ENCODE measurements at regions not wholly inside any gene's neighbourhood (a gene's known extent, or its start where the extent isn't known, plus 50 kb on each side); places are given as distances from the start of the nearest gene placed in this dataset.

DNA sequence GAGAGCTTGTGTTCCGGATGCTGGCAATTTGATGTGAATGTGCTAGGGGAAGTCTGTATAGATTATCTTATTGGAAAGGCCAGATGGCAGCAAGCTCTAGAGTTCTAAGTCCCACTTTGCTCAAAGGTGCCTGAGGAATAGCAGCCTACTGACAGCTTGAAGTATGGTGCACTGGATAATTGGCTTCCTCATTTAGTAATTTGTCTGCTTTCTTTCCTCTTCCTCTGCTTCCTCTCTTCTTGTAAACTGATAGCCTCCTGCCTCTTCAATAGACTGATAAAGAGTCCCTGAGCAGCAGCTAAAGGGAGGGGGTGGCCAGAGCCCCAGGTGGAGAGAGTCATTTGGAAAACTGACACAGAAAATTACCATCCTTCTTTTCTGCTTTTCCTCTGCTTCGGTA, 177.3 kb downstream of the FGF1 start:
- no peak for DNase-seq (ENCODE audit: low read depth in 2 of 2)

DNA sequence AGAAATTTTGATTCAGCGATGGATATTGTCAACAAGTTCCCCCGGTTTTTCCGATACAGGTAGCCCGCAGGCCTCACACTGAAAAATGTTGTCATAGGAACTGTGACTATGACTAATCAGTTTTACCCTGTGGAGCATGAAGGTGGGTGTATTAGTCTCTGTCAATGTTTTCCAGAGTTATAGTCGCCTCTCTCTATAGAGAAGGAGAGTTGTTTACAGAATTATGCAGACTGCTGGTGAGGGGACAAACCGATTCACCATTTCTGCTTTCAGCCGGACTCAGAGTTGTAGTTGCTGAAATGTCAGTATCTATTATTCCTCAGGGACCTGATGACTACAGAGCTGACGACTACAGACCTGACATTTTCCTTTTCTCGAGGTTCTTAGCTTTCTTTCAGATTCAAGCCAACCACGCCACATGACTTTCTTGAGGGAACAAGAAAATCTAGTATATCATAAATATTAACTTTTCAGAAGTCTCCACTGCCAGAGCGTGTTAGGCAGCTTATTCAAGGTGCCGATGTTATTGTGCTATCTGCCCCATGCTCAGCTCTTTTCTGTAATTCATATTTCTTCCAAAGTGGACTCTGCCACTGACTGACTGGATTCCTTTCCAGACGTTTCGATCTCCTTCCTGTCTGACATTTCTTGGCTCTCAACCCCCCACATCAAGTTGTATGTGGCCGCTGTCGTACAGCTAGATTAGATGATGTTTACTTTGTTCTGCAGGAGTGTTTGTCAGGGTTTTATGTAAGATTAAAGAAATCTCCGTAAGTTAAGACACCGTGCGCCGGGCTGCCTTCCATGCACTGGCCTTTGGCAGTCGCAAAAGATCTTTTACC, 178.1 kb downstream of the FGF1 start:
- no peak for DNase-seq (ENCODE audit: low read depth in 2 of 2)

DNA sequence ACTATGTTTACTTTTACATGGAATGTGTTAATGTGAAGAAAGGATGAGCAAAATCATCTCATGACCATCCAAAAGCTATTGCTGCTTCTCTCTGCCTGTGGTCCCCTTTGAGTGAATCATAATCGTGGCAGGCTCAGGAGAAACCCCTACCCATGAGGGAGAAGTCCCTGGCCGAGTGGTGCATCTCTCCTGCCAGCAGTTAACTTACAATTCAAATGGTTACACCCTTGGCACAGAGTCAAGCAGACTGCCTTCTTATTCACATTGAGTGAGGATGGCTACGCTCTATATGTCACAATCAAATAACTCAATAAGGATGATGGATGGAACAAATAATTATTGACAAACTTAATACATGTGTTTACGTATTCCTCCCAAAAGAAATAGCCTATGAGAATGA, 179.1 kb downstream of the FGF1 start:
- DNase-seq (ENCODE audit: low read depth in 2 of 2) = no peak

DNA sequence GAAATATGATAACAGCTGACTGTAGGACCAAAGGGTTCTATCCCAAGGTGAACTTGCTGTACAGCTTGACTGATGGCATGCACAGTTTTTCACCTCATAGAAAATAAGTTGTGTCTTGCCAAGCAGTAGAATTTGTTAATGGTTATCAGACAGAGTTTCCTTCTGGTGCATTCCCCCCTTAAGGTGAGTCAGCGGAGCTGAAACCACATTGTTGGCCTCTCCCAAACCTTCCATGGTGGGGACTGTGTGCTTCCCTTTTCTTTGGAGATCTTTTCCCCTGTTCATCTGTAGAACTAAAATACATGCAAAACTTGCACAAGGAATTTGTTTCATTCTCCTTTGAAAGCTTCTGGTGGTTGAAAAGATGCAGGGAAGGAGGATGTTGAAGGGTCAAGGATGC, 179.8 kb downstream of the FGF1 start:
- no peak for DNase-seq (ENCODE audit: low read depth in 2 of 2)

DNA sequence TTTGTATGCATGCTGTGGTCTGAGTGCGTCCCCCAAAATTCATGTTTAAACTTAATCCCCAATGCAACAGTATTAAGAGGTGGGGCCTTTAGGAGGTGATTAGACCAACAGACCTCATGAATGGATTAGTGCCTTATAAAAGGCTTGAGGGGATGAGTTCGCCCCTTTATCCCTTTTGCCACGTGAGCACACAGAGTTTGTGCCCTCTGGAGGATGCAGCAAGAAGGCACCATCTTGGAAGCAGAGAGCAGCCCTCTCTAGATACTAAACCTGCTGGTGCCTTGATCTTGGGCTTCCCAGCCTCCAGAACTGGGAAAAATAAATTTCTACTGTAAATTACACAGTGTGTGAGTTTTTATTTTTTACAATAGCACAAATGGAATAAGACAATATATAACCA, 177.1 kb upstream of the SPRY4 start:
- no peak for DNase-seq (ENCODE audit: low read depth in 2 of 2)

DNA sequence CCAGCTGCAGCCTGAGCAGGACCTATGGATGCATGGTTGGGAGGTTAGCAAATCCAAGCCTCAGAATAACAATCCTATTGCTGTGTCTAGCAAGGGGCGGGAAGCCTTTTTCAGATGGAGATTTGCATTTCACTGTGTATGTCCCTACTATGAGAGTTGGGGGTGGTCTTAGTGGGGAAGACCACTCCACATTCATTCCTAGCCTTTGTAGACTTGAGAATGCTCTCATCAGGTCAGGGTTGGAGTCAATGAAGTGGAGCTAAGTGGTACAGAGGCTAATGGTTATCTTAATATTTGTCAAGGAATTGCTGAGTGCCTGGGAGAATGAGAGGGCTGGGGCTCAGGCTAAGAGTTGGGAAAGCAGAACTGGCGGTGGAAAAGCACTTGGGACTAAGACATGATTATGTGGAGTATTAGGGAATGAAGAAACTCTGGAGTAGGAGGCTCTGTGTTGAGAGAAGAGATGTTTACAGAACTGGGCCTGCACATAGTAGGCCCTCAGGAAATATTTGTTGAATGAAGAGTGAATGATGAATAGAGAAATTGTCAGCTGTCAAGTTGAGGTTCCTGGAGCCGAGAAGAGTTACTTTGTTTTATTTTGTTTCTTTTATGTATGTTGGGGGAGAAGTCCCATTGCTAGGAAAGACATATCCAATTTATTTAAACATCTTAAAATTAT, 175.5 kb upstream of the SPRY4 start:
- no peak for DNase-seq (ENCODE audit: low read depth in 2 of 2)

DNA sequence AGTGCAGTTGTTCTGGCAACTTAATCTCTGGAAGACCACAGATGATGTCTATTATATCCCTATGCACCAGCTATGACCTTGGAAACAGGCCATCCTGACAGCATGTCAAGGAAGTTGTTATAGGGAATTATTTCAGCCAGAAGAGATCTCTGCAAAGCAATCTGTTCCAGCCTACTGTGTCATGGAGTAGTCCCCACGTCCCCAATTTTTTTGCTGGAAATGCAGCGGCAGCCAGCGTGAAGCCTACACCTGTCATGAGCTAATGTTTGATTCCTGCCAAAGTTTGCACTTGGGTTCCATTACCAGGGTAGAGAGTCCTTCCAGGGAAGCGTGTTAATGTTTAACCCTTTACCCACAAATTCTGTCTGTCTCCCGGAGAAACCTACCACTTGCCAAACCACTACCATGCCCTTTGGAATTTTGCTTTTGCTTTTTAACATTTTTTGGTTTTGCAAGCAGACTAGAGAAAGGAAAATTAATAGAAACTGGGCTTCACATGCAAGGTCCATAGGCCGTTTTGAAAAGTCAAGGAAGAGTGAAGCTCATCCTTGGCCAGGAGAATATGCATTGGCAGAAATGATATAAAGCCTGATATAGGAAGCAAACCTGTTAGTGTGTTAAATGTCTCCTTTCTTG, 174.9 kb upstream of the SPRY4 start:
- no peak for DNase-seq (ENCODE audit: low read depth in 2 of 2)

DNA sequence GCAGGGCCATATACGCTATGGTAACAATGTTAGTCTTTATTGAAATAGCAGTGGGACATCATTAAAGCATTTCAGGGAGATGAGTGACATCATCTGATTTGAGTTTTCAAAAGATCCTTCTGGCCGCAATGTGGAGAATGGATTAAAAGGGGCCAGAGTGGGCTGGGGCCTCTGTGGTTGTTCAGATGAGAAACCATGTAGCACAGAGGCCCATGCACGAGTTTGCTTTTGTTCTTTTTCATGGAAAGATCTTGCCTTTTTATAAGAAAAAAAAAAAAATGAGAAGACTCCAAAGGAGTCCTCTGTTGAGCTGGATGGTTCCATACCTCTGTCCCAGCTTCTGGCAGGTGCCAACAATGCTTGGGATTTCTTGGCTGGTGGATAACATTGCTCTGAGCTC, 173.5 kb upstream of the SPRY4 start:
- DNase-seq (ENCODE audit: low read depth in 2 of 2) = no peak

DNA sequence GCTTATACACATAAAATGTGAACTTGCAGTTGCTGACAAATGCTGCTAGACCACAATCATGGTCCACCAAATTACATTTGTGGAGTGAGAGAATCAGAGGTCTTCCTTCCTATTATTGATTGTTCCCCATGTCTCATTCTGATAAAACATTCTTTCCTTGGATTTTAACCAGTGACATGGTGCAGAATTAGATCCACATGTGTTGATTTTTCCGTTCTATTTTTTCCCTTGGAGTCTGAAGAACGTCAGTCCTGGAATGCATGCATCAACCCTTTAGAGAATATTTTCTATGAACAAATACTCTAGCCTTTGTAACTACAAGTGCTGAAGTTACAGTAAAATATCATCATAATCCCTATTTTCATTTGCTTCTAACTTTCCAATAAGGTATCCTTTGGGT, 170.7 kb upstream of the SPRY4 start:
- DNase-seq (ENCODE audit: low read depth in 2 of 2) = no peak

DNA sequence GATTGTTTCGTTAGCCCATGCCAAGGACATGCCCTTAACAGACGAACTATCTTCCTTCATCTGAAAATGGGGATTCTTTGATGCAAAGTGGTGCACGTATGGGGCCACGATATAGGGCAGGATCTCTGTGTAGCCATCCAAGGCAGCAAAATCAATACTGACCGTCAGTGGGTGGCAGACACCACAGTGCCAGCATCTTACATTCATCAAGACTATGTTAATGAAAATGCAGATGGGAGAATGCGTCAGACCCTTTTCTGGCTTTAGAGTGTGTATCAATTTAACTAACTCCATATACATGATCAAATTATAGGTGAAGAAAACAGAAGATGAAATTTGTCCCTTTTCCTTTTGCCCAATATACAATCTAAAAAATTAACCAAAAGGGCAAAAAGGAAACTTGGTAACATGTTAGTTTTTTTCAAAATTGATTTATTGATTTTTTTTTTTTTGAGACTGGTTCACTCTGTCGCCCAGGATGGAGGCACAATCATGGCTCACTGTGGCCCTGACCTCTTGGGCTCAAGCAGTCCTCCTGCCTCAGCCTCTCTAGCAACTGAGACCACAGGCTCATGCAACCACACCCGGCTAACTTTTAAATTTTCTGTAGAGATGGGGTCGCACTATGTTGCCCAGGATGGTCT, 169.2 kb upstream of the SPRY4 start:
- no peak for DNase-seq (ENCODE audit: low read depth in 2 of 2)

DNA sequence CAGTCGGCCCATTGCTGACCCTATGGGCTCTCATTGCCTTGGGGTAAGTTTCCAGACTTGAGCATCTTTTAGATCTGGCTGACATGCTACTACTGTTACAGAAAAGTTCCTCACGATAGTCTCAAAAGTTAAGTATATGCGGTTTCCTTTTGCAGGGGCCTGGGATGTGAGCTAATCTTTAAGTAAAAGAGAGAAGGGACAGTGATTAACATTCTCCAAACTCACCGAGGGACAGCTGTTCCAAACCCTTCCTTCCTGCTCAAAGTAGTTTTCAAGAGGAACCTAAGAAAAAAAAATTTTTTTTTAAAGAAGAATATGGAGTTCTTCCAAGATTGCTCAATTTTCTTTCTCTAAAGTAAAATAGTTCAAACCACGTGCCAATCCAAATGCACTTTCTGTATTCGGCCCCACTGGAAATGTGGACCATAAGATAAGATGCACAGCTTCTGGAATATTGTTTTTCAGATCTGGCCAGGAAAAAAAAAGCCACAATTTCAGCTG, 168.0 kb upstream of the SPRY4 start:
- peak in 1 of 2 donors; percentile 23 for DNase-seq (ENCODE audit: low read depth in 2 of 2)

DNA sequence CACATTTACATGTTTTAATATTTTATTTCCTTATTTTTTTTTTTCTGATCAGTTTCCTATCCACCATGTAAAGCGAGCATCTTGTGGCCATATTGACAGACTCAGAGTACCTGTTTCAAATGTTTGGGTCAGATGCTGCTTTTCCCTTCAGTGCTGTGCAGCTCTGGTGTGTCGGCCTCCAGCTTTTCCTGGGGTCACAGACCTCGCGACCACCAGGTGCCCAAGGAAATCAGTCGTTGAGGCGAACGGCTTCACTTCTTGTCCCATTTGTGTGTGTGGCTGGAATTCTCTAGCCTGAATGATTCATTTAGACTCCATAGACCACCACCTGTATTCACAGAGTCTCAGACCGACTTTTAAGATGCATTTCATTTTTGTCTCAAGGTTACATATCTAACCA, 166.9 kb upstream of the SPRY4 start:
- DNase-seq (ENCODE audit: low read depth in 2 of 2) = no peak

DNA sequence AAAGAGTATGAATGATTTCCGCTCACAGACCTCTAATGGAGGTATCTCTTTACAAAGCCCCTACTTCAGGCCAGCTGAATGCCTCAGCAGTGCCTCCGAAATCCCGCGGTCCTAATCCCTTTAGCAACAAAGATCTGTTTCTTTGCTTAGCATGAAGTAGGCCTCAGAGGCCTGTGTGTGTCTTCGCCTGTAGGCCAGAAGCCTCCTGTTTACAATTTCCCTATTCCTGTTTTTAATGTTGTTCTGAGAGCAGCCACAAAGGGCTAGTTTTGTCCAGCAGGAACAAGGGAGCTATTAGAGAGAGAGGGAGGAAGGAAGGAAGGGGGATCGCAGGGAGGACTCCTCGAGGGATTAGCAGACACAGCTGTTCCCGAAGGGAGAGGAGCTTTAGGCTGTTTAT, 166.4 kb upstream of the SPRY4 start:
- DNase-seq (ENCODE audit: low read depth in 2 of 2) = no peak

DNA sequence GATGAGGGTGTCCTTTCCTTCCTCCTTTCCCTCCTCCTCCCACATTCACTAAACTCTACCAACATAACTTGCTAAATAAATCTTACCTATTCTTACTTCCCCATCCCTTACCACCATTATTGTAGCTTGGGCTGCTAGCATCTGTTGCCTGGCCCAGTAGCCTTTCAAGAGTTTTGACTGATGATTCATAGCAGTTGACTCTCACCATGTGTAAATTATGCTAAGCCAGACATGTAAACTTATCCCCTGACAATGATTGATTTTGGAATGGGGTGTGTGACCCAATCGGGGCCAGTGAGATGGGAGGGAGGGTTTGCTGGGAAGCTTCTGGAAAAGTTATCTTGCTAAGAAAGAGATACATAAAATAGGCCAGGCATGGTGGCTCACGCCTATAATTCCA, 161.8 kb upstream of the SPRY4 start:
- DNase-seq (ENCODE audit: low read depth in 2 of 2) = no peak

DNA sequence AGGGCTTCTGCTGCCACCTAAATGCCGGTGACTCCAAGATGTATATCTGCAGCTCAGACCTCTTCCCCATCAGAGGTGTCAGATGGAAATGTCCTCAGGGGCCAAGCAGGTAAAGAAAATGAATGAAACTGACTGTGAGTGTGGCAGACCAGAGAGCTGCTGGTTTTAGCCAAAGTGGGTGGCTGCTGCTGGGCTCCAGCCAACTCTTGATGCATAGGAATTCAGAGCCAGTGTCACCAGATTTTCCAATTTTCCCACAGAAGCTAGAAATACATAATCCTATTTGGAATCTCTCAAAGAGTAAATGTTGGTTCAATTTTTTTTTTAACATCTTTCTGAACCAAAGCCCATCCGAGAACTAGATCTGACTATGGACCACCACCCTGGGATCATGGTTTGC, 161.2 kb upstream of the SPRY4 start:
- no peak for DNase-seq (ENCODE audit: low read depth in 2 of 2)

DNA sequence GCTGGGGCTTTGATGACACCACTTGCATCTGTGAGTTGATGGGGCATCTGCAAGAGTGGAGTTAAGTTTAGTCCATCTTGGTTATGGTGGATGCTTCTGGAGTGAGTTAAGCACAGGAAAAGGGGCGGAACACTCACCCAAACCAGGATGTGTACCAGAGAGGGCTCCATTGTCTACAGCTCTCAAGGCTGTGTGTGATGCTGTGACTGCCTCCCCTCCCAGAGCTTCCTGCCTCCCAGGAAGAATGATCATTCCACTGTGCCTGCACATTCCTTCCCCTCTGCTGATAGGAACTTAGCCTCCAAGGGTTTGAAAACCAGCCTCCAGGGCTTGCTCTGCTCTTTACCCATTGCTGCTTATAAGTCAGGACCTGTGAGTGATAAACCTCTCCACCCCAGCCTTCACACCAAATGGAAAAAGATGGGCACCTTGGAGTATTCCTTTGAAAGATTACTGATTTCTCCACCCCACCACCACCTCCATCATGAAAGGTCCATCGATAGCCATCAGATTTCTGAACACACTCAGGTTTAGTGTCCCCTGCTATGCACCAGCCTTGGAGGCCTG, 160.1 kb upstream of the SPRY4 start:
- DNase-seq (ENCODE audit: low read depth in 2 of 2) = no peak

DNA sequence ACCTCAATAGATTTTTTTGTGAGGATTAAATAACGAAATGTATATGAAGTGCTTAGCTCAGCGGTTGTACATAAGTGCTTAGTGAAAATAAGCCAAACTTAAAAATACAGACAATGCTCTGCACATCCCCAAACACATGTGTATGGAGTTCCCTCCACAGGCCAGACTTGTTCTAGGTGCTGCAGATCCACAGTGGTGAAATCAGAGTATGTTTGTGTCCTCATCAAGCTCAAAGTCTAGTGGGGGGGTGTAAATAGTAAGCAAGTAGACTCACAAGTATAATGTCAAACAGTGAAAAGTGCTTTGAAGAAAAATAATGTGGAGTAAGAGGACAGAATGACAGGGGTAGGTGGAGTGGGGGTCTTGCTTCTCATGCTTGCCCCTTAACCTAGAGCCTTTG, 157.4 kb upstream of the SPRY4 start:
- no peak for DNase-seq (ENCODE audit: low read depth in 2 of 2)

DNA sequence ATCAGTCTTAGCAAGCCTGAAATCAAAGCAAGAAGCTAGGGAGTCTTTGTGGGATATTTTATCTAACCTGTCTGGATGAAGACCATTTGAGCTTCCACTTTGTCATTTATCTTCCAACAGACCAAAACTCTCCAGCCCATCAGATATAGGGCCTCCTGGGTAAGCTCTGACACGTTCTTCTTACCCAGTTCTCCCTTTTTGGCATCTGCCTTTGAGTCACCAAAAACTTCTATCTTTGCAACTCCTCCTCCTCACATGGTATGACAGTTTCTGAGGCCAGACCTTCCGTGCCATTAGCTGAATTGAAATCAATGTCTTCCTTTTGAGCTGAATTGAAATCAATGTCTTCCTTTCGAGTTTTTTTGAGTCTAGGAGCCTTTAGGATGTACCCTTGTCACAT, 156.6 kb upstream of the SPRY4 start:
- DNase-seq (ENCODE audit: low read depth in 2 of 2) = no peak

DNA sequence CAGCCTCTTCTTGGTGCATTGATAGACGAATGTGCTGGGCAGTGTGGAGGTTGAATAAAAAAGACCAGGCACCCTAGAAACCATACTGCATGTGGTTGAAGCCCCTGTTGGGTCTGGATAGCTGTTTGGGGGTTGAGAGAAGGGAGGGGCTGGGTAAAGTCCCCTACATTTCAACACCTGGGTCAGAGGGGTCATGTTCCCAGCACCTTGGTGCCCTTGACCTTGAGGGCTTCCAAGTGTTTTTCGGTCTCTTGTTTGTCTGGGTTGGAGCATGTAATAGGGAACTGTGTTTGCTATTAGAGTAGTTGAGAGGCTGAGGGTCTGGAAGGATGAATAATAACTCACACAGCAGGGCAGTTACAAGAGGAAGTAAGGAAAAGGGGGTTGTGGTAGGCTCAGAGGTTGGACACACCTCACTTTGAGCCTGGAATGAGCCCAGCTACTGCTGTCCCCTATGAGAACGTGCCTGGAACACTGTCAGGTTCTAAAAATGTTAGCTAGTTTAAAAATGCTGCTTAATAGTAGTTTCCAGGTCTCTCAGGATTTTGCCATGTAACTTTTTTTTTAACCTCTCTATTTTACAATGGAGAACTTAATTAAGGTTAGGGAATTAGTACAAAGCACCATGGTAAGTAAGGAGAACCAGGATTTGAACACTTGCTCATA, 155.2 kb upstream of the SPRY4 start:
- no peak for DNase-seq (ENCODE audit: low read depth in 2 of 2)

DNA sequence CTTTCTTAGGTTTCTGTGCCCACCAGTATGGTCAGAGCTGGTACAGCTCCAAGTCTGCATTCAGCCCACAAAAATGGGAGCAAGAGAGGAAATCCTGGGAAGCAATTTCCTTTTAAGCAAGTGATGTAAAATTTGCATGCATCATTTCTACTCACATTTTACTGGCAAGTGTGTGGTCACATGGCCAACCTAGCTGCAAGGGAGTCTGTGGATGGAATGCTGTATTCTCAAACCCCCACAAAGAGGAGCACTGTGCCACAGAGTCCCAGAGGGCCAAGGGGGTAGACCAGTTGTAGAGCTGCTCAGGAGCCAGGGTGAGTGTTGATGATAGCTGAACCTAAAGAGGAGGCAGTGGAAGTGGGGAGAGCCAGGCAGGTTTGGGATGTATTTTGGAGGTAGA, 154.3 kb upstream of the SPRY4 start:
- DNase-seq (ENCODE audit: low read depth in 2 of 2) = no peak

DNA sequence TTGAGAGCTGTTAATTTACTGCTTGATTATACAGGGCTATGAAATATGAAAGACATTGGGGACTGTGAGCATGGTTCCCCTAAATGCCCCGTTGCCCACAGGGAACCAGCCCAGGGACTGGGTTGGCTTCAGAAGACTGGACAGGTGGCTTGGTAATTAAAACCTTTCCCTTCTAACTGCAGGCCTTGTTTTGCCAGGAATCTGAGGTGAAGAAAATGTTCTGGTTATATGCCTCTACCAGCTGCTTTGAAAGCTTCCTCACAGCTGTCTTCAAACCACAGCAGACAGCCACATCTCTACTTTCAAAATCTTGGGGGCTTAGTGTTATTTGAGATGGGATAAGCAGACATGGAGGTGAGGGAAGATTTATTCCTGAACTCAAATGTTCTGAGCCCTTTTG, 153.3 kb upstream of the SPRY4 start:
- DNase-seq (ENCODE audit: low read depth in 2 of 2) = no peak

All from dermis microvascular lymphatic vessel endothelial cell (primary cell).